ENCODE measurements at regions not wholly inside any gene's neighbourhood (a gene's known extent, or its start where the extent isn't known, plus 50 kb on each side); places are given as distances from the start of the nearest gene placed in this dataset.

GRCh38 chr6:132934496-132934895, 120.1 kb downstream of the RPS12 start:
- no peaks in the 10 kb centered on the region for H3K4me1 ChIP-seq
- H3K27ac ChIP-seq = no peak overlapping the region
- no peak for TF ChIP-seq CTCF (IDR thresholded peaks at IDR 0.05)
- H3K36me3 ChIP-seq = no peaks in the 10 kb centered on the region
- no peak overlapping the region for H3K4me3 ChIP-seq
- peaks cover 0 to 6% of the 10 kb centered on the region in 2 donors for H3K27me3 ChIP-seq
- DNase-seq = no peak
- intact Hi-C loops (cut with DNase I; ENCODE audit: low total_unique reads) = no loop called here
- no peaks in the 10 kb centered on the region for H3K9me3 ChIP-seq

- TF ChIP-seq CTCF (IDR thresholded peaks at IDR 0.05) = no peak
- DNase-seq = no peak
- H3K9me3 ChIP-seq = no peaks in the 10 kb centered on the region
- intact Hi-C loops (cut with DNase I; ENCODE audit: low total_unique reads) = no loop called here
- peaks cover 0 to 6% of the 10 kb centered on the region in 2 donors for H3K27me3 ChIP-seq
- H3K27ac ChIP-seq = no peak overlapping the region
- H3K4me1 ChIP-seq = no peaks in the 10 kb centered on the region
- H3K36me3 ChIP-seq = no peaks in the 10 kb centered on the region
- no peak overlapping the region for H3K4me3 ChIP-seq
These were observed 122.3 kb downstream of the RPS12 start for GRCh38 chr6:132936646-132937045.

- TF ChIP-seq CTCF (IDR thresholded peaks at IDR 0.05) = peak in 1 of 2 experiments; percentile 13
These were observed 123.1 kb downstream of the RPS12 start for GRCh38 chr6:132937466-132937906.

GRCh38 chr6:132948889-132949288, 134.5 kb downstream of the RPS12 start:
- intact Hi-C loops (cut with DNase I; ENCODE audit: low total_unique reads) = no loop called here

More at GRCh38 chr6:132937466-132937906, 123.1 kb downstream of the RPS12 start:
- intact Hi-C loops (cut with DNase I; ENCODE audit: low total_unique reads) = no loop called here
- Histone ChIP-seq H3K36me3 (no peaks in the 10 kb centered on the region), H3K27me3 (peaks cover 0 to 6% of the 10 kb centered on the region in 2 donors), H3K9me3 (no peaks in the 10 kb centered on the region), H3K4me3 (no peak overlapping the region), H3K4me1 (no peaks in the 10 kb centered on the region), H3K27ac (no peak overlapping the region)
- no peak for DNase-seq

GRCh38 chr6:132950566-132950965, 136.2 kb downstream of the RPS12 start:
- no peak overlapping the region for H3K4me3 ChIP-seq
- DNase-seq = no peak
- H3K27ac ChIP-seq = no peak overlapping the region
- H3K9me3 ChIP-seq = no peaks in the 10 kb centered on the region
- no peak for TF ChIP-seq CTCF (IDR thresholded peaks at IDR 0.05)
- intact Hi-C loops (cut with DNase I; ENCODE audit: low total_unique reads) = no loop called here
- no peaks in the 10 kb centered on the region for H3K27me3 ChIP-seq
- no peaks in the 10 kb centered on the region for H3K4me1 ChIP-seq
- H3K36me3 ChIP-seq = no peaks in the 10 kb centered on the region

More at GRCh38 chr6:132948889-132949288, 134.5 kb downstream of the RPS12 start:
- no peaks in the 10 kb centered on the region for H3K4me1 ChIP-seq
- H3K27me3 ChIP-seq = no peaks in the 10 kb centered on the region
- DNase-seq = no peak
- H3K27ac ChIP-seq = no peak overlapping the region
- H3K9me3 ChIP-seq = no peaks in the 10 kb centered on the region
- H3K4me3 ChIP-seq = no peak overlapping the region
- TF ChIP-seq CTCF (IDR thresholded peaks at IDR 0.05) = no peak
- no peaks in the 10 kb centered on the region for H3K36me3 ChIP-seq

Measured in tibial artery (tissue), 4 donors.